Adrenal gland (tissue), 5 donors: ENCODE measurements at regions not wholly inside any gene's neighbourhood (a gene's known extent, or its start where the extent isn't known, plus 50 kb on each side); places are given as distances from the start of the nearest gene placed in this dataset.
A peak's percentile ranks its signal among the peaks of the same experiment; 100 is the strongest.

Experiments
- CTCF ChIP-seq, 6 experiments: fragments of 450-650 bp in 4 of 6; fragments of 200-600 bp in 2 of 6; sonication (generic) in 1 of 6; IDR thresholded peaks; 1 replicate in 5 of 6; 2 replicates in 1 of 6; pipeline versions ENCODE4 v1.5.1 to v1.8.0; 2016 to 2021; ENCODE audit warnings: antibody characterized with exemption in 6 of 6, mild to moderate bottlenecking in 2 of 6, moderate library complexity in 1 of 6
- POLR2A ChIP-seq, 2 donors: fragments of 450-650 bp; IDR thresholded peaks; one replicate each; pipeline ENCODE4 v1.6.1; 2017; ENCODE audit warnings: antibody characterized with exemption in 2 of 2, mild to moderate bottlenecking in 2 of 2, moderate library complexity in 1 of 2
- donor health status: DM: no; HTN: no; CAD: no.

DNA sequence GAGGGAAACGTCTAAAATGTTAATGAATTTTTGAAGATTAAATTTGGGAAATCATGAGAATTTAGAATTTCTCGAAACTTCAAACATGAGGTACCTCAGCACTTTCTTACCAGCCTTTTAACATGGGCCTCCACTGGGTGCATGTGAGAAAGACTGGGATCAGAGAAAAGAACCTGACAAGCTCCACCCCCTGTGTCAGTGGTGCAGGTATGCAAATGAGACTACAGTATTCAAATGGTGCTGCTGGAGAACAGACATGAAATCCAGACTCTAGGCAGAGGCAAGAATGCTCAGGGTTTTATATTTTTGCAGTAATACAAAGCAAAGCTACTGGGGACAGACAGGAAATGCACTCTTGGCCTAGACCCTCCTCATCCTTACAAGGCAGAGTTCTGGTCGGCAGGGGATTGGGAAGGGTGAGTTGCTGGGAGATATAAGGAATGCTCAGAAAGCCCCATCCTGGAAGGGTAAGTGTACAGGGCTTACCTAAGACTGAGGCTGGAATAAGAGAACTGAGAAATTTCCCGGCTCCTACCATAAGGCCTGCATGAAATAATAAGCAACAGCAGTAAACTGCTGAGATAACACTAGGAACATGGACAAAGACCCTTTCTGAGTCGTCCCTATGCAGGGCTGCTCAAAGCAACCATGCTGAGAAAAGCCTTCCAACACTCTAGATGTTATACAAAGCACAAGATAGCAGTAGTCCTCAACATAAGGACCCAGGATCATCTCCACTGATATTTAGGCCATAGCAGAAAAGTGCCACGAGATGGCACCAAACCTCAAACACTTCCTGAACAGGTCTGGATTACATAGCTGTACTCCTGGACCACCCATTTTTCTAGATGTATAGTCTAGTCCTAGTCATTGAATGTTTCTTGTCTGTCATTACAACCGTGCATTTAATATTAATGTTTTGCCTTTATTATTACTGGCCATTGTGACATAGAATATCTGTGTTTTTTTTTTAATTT is 260.8 kb downstream of the RASSF9 start:
- TF ChIP-seq CTCF (IDR thresholded peaks at IDR 0.05) (peak; percentile 45 to 75 (median 72)), POLR2A (IDR thresholded peaks at IDR 0.05) (no peak)
